Smooth muscle cell (in vitro differentiated cells): ENCODE measurements at regions not wholly inside any gene's neighbourhood (a gene's known extent, or its start where the extent isn't known, plus 50 kb on each side); places are given as distances from the start of the nearest gene placed in this dataset.

Source experiments
- DNase-seq: peaks from one replicate; lab custom pipeline; 2025; ENCODE audit not compliant: unreplicated experiment; lab: John Stamatoyannopoulos, UW
- H2AFZ ChIP-seq: fragments of 200-600 bp; sonication (generic); 2 replicates; pipeline ENCODE4 v1.6.0; 2016; ENCODE audit warnings: antibody characterized with exemption, low read depth, mild to moderate bottlenecking
- H3F3A ChIP-seq: fragments of 200-600 bp; sonication (generic); 2 replicates; pipeline ENCODE4 v1.6.0; 2017; ENCODE audit warnings: antibody characterized with exemption, low read depth
- H3K27ac ChIP-seq: fragments of 200-600 bp; sonication (generic); 2 replicates; pipeline ENCODE4 v1.5.1; 2016; ENCODE audit warnings: low read depth, mild to moderate bottlenecking
- H3K27me3 ChIP-seq: fragments of 200-600 bp; sonication (generic); 2 replicates; pipeline ENCODE4 v1.6.1; 2016; ENCODE audit warnings: low read depth, mild to moderate bottlenecking
- H3K36me3 ChIP-seq: fragments of 200-600 bp; sonication (generic); 2 replicates; pipeline ENCODE4 v1.5.1; 2016; ENCODE audit warnings: low read depth
- H3K4me1 ChIP-seq: fragments of 200-600 bp; sonication (generic); 2 replicates; pipeline ENCODE4 v1.5.1; 2016; ENCODE audit warnings: low read depth
- H3K4me2 ChIP-seq: fragments of 200-600 bp; sonication (generic); 2 replicates; pipeline ENCODE4 v1.6.0; 2016; ENCODE audit warnings: mild to moderate bottlenecking
- H3K4me3 ChIP-seq: fragments of 200-600 bp; sonication (generic); 2 replicates; pipeline ENCODE4 v1.5.1; 2016; ENCODE audit warnings: mild to moderate bottlenecking
- H3K79me2 ChIP-seq: fragments of 200-600 bp; sonication (generic); 2 replicates; pipeline ENCODE4 v1.6.0; 2016; ENCODE audit warnings: low read depth, mild to moderate bottlenecking
- H3K9ac ChIP-seq: fragments of 200-600 bp; sonication (generic); 2 replicates; pipeline ENCODE4 v1.6.0; 2016; ENCODE audit warnings: low read depth
- H3K9me3 ChIP-seq: fragments of 200-600 bp; sonication (generic); replicated peaks from 2 replicates; pipeline ENCODE4 v1.5.1; 2016; ENCODE audit warnings: low read depth
- H4K20me1 ChIP-seq: fragments of 200-600 bp; sonication (generic); 2 replicates; pipeline ENCODE4 v1.6.0; 2016; ENCODE audit warnings: low read depth
- WGBS: methylation state at CpG from one replicate; pipeline ENCODE4 v1.1.7; 2016; ENCODE audit warnings: low lambda C conversion rate; 5-methylcytosine and 5-hydroxymethylcytosine counted together
- TF ChIP-seq, protein P1 (sequence below): fragments of 200-600 bp; sonication (generic); IDR thresholded peaks from 2 replicates; pipeline ENCODE4 v1.5.1; 2017; ENCODE audit warnings: borderline replicate concordance, mild to moderate bottlenecking, antibody characterized with exemption; ENCODE audit not compliant: insufficient read depth, poor library complexity, severe bottlenecking

- 84% methylated on average over 7 of the region's 7 CpGs for WGBS
- DNase-seq, result no peak
- H3K4me2 ChIP-seq, result no peak overlapping the region
- peaks cover under 1% of the 10 kb centered on the region for H3K27me3 ChIP-seq
- H3K4me3 ChIP-seq, result no peak overlapping the region
- no peak overlapping the region for H3K27ac ChIP-seq
- no peak overlapping the region for H2AFZ ChIP-seq
- no peaks in the 10 kb centered on the region for H3K9me3 ChIP-seq
- no peaks in the 10 kb centered on the region for H3K79me2 ChIP-seq
- H3K36me3 ChIP-seq, result no peaks in the 10 kb centered on the region
- no peaks in the 10 kb centered on the region for H3K4me1 ChIP-seq
- TF ChIP-seq, protein P1, sequence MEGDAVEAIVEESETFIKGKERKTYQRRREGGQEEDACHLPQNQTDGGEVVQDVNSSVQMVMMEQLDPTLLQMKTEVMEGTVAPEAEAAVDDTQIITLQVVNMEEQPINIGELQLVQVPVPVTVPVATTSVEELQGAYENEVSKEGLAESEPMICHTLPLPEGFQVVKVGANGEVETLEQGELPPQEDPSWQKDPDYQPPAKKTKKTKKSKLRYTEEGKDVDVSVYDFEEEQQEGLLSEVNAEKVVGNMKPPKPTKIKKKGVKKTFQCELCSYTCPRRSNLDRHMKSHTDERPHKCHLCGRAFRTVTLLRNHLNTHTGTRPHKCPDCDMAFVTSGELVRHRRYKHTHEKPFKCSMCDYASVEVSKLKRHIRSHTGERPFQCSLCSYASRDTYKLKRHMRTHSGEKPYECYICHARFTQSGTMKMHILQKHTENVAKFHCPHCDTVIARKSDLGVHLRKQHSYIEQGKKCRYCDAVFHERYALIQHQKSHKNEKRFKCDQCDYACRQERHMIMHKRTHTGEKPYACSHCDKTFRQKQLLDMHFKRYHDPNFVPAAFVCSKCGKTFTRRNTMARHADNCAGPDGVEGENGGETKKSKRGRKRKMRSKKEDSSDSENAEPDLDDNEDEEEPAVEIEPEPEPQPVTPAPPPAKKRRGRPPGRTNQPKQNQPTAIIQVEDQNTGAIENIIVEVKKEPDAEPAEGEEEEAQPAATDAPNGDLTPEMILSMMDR, result no peak
- H4K20me1 ChIP-seq, result no peaks in the 10 kb centered on the region
- no peak overlapping the region for H3K9ac ChIP-seq
- no peaks in the 10 kb centered on the region for H3F3A ChIP-seq
These were observed 190.7 kb upstream of the MKI67 start for GRCh38 chr10:128316925-128317324.

- no peaks in the 10 kb centered on the region for H4K20me1 ChIP-seq
- TF ChIP-seq, protein P1, result no peak
- peak overlapping the region; percentile 65 for H3K4me2 ChIP-seq
- H3K27ac ChIP-seq, result no peak overlapping the region
- H2AFZ ChIP-seq, result peak overlapping the region; percentile 89
- no peaks in the 10 kb centered on the region for H3K36me3 ChIP-seq
- no peaks in the 10 kb centered on the region for H3F3A ChIP-seq
- H3K9ac ChIP-seq, result no peak overlapping the region
- 90% methylated on average over 10 of the region's 10 CpGs for WGBS
- no peak overlapping the region for H3K4me3 ChIP-seq
- H3K79me2 ChIP-seq, result no peaks in the 10 kb centered on the region
- no peak for DNase-seq
- peaks cover 5% of the 10 kb centered on the region for H3K27me3 ChIP-seq
- no peaks in the 10 kb centered on the region for H3K9me3 ChIP-seq
- no peaks in the 10 kb centered on the region for H3K4me1 ChIP-seq
These were observed 192.1 kb upstream of the MKI67 start for GRCh38 chr10:128318366-128318765.

DNA sequence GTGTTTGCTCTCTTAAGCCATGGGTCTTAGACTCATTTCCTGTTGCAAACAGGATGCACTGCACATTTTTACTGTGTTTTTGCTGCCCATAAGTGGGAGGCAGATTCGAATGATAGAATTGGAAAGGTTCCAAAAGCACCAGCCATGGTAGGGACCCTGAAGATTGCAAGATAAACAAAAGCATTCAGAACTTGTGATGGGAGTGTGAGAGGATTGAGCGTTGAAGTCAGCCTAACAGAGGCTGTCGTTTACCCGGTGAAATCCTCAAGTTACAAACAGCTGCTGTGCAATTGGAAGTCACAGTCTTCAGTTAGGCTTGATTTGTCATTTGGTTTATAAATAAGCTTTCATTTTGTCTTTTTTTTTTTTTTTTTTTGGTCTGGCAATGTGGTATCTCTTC, 192.7 kb upstream of the MKI67 start:
- no peak for DNase-seq
- Histone ChIP-seq H3K4me2 (peak overlapping the region; percentile 65), H3K79me2 (no peaks in the 10 kb centered on the region), H2AFZ (peak overlapping the region; percentile 89), H3F3A (no peaks in the 10 kb centered on the region), H3K36me3 (no peaks in the 10 kb centered on the region), H3K4me1 (no peaks in the 10 kb centered on the region), H3K4me3 (no peak overlapping the region), H3K27me3 (peaks cover 5% of the 10 kb centered on the region), H3K27ac (no peak overlapping the region), H3K9ac (no peak overlapping the region), H3K9me3 (no peaks in the 10 kb centered on the region), H4K20me1 (no peaks in the 10 kb centered on the region)
- 32% methylated on average over 4 of the region's 4 CpGs for whole genome bisulfite sequencing
- TF ChIP-seq, protein P1, result no peak

DNA sequence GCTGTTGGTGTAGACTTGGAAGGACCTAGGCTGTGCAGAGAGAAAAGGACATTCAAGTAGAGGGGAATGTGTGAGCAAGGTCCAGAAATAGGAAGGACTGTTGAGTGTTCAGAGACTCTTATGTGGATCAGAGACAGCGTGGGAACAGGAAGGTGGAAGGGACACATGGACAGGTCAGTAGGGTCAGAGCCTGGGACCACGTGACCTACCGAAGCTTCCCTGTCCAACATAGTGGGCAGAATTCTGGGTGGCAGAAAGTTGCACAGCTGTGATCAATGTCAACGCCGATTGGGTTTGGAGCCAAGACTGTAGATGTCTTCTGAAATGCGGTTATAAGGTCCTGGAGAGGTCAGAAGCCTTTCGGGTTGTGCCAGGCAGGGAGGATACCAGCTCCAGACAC, 195.9 kb upstream of the MKI67 start:
- no peak overlapping the region for H3K4me2 ChIP-seq
- no peaks in the 10 kb centered on the region for H3K79me2 ChIP-seq
- H3K36me3 ChIP-seq, result no peaks in the 10 kb centered on the region
- H3K9me3 ChIP-seq, result no peaks in the 10 kb centered on the region
- WGBS, result 96% methylated on average over 7 of the region's 7 CpGs
- H2AFZ ChIP-seq, result no peak overlapping the region
- no peaks in the 10 kb centered on the region for H3F3A ChIP-seq
- no peak overlapping the region for H3K9ac ChIP-seq
- H3K4me1 ChIP-seq, result no peaks in the 10 kb centered on the region
- DNase-seq, result no peak
- peaks cover 5% of the 10 kb centered on the region for H3K27me3 ChIP-seq
- TF ChIP-seq, protein P1, result no peak
- no peaks in the 10 kb centered on the region for H4K20me1 ChIP-seq
- no peak overlapping the region for H3K4me3 ChIP-seq
- H3K27ac ChIP-seq, result no peak overlapping the region
